Ammon's horn (tissue), 1 donor: ENCODE measurements at regions not wholly inside any gene's neighbourhood (a gene's known extent, or its start where the extent isn't known, plus 50 kb on each side); places are given as distances from the start of the nearest gene placed in this dataset.
A peak's percentile ranks its signal among the peaks of the same experiment; 100 is the strongest.

ENCODE experiments used
- DNase-seq: peaks from one replicate; pipeline ENCODE4 v3.0.0-alpha.2; 2016; ENCODE audit warnings: low spot score

GRCh38 chr9:90099262-90099963 is 494.6 kb downstream of the GADD45G start:
- peak; percentile 73 for DNase-seq

DNA sequence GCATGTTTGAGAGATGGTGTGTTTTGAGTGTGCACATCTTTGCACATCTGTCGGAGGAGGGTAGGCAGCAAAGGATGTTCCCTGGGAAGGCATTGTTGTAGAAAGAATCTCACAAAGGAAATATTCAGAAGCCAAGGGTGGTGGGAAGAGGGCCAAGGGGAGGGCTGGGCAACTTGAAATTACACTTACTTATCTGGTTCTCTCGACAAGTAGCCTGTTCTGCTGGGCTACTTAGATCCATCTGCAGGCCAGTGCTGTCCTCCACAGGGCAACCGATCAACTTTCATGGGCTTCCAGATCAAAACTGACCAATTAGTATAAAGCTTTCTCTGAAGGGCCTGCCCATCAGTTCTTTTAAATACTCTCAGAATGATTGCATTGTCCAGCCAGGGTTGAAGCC is 495.2 kb downstream of the GADD45G start:
- no peak for DNase-seq

DNA sequence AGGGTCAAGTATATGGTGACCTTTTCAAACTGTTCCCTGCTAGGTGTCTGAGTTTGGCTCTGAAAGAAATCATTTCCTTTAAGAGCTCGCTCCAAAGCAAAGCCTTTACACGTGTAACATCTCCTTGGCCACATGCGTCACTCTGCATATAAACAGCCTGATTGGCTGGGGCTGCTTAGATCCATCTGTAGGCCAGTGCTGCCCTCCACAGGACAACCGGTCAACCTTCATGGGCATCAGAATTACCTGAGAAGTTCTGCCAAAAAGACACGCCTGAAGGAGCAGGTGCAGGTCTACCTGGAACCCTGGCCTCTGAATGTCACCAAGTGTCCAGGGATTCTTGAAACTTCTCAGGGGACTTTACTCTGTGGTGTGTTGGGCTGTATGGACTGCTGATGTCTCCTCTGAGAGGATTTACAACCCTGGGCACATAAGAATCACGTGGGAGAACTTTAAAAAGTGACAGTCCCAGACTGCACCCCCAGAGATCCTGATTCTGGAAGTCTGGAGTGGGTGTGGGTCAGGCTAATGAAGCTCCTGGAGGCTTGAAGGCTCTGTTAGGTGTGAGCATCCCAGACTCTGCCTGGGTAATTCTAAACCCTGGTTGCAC is 497.6 kb downstream of the GADD45G start:
- peak; percentile 90 for DNase-seq

DNA sequence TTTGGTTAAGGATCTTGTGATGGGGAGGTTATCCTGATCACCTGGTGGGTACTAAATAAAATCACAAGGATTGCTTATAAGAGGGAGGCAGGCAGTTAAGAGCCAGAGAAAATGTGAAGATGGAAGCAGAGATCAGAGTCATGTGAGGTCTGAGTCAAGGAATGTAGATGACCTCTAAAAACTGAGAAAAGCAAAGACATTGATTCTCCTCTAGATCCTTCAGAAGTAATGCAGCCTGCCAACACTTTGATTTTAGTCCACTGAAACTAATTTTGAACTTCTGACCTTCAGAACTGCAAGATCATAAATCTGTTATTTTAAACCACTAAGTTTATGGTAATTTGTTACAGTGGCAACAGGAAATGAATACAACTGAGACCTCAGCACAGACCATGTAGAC is 499.0 kb downstream of the GADD45G start:
- DNase-seq, result no peak

DNA sequence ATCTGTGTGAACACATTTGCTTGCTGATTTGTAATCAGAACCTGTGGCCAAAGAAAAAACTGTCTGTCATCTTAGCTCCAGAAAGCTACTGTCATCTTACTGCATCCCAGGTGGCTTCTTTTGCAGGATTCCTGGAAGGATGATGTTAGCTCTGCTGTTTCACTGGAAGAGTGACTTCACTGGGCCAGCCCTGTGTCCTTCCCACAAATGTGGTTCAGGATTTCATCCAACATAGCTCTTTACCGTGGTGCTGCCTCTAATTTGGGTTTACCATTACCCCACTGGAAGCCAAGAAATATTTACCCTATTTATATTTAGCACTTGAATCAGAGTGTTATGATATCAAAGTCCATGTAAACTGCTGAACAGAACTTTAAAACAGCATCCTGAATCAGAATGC is 501.0 kb downstream of the GADD45G start:
- no peak for DNase-seq

- DNase-seq, result no peak
These were observed 502.4 kb downstream of the GADD45G start for GRCh38 chr9:90107040-90107725.

DNA sequence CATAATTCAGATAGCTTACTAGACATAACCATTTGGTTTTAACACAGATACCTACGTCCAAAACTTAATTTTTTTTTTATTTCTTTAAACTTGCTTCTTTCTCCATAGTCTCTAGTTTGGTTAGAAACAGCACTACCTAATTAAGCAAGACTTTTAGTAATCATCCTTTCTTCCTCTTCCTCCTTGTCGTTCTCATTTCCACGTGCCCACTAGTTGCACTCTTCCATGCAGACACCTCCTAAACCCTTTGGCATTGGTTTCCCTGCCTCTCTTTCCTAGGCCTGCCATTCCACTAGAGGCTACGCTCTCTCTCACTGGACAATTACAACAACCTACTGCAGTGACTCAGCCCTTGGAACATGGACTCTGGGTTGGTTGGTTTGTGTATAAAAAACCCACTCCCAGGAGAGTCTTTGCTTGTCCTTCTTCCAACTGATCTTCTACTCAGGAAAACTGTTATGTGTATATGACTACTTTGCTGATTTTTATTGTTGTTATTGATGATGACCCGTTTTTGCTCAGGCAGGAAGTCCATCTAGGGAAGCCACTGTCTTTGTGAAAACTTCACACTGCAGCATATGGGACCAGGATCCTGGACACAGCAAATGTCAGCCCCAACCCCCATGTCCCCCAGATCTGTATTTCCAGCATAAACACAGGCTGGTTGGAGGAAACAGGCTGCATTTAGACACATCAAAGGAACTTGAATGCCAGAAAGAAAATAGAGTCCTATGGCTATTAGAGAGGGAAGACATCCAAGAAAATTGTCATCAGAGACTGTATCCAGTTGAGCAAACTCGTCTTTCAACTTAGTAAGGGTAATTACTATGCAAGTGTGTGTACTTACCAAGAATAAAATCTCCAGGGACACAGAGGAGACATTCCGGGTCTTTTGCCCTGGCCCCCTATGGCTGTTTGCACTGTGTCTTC is 503.2 kb downstream of the GADD45G start:
- no peak for DNase-seq

GRCh38 chr9:90112788-90113187 is 508.0 kb downstream of the GADD45G start:
- DNase-seq, result no peak

GRCh38 chr9:90114641-90115425 is 510.0 kb downstream of the GADD45G start:
- no peak for DNase-seq

DNA sequence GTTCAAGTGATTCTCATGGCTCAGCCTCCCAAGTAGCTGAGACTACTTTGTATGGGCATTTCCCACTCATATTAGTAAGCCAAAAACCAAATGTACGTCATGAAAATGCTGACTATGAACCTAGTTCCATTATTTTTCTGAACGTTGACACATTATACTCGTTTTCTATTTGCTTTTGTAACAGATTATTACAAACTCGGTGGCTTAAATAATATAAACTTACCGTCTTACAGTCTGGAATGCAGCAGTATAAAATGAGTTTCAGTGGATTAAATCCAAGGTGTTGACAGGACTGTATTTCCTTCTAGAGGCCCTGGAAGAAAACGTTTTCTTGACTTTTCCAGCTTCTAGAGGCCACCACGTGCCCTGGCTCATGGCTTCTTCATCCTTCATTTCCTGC is 517.0 kb downstream of the GADD45G start:
- no peak for DNase-seq

GRCh38 chr9:90124961-90125360 is 517.7 kb downstream of the DIRAS2 start:
- DNase-seq, result no peak

DNA sequence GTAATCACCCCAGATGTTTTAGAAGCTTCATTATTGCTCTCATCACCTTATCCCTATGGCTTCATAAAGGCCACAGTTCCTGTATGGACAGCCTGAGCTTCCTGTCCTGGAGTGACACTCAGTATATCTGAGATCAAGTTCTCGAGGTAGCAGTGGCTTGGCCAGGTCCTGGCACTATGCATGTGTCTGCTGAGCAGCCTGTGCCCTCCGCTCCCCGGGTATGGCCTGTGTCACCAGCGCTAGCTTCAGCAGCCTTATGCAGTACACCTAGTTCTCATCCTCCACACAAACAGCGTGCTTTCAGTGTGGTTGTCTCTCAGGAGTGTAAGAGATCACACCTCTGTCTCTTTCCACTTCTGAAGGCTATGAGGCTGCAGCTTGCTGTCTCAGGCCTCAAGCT is 514.7 kb downstream of the DIRAS2 start:
- DNase-seq, result no peak

DNA sequence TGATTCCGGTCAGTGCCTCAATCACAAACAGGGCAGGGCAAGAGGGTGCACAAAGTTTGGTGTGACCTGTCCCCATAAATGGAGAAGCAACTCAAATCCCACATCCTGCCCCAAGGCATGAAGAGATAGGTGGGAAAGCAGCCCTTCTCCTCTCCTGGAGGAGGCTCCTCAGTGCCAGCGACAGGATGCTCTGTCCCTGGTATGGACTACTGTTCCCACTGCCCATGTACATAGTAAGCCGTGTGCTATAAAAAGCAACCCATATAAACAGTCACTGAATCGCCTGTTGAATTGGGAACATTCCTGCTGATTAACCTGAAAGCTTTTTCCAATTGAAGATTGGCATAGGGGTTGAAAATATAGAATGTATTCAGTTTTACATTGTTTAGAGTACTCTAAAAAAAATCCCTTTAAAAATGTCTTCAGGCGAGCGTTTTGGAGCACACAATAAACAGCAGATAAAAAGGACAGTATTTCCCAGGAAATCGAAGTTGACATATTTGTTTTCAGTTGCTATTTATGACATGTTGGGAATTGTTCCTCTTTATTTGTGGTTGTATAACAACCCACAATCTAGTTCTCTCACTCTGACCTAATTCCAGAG is 513.9 kb downstream of the DIRAS2 start:
- DNase-seq, result no peak

GRCh38 chr9:90129446-90129845 is 513.2 kb downstream of the DIRAS2 start:
- DNase-seq, result no peak

- DNase-seq, result no peak
These were observed 511.1 kb downstream of the DIRAS2 start for GRCh38 chr9:90131568-90131967.

- DNase-seq, result no peak
These were observed 509.8 kb downstream of the DIRAS2 start for GRCh38 chr9:90132866-90133265.

- DNase-seq, result no peak
These were observed 504.8 kb downstream of the DIRAS2 start for GRCh38 chr9:90137801-90138200.

- no peak for DNase-seq
These were observed 502.3 kb downstream of the DIRAS2 start for GRCh38 chr9:90140131-90140818.

GRCh38 chr9:90141723-90142122 is 500.9 kb downstream of the DIRAS2 start:
- no peak for DNase-seq

GRCh38 chr9:90142580-90142979 is 500.0 kb downstream of the DIRAS2 start:
- DNase-seq, result peak; percentile 34
